ENCODE measurements at regions not wholly inside any gene's neighbourhood (a gene's known extent, or its start where the extent isn't known, plus 50 kb on each side); places are given as distances from the start of the nearest gene placed in this dataset.

DNA sequence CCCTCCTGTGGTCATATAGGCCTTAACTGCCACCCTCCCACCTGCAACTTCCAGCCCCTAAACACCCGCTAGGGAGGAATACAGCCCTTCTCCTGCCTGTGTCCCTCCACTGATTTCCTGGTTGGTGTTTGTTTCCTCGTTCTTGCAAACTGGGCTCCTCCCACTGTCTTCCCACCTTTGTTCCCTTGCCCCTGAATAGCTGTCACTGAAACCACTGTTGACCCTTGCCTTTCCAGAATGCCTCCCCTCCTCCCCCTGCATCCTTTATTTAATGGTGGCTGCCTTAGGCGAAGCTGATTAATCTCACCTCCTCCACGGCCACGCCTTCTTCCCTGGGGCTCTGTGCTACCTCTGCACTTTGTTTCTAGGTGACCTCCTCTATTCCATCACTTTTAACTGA lies 626.7 kb downstream of the BNC2 start:
- TF ChIP-seq, protein P1, sequence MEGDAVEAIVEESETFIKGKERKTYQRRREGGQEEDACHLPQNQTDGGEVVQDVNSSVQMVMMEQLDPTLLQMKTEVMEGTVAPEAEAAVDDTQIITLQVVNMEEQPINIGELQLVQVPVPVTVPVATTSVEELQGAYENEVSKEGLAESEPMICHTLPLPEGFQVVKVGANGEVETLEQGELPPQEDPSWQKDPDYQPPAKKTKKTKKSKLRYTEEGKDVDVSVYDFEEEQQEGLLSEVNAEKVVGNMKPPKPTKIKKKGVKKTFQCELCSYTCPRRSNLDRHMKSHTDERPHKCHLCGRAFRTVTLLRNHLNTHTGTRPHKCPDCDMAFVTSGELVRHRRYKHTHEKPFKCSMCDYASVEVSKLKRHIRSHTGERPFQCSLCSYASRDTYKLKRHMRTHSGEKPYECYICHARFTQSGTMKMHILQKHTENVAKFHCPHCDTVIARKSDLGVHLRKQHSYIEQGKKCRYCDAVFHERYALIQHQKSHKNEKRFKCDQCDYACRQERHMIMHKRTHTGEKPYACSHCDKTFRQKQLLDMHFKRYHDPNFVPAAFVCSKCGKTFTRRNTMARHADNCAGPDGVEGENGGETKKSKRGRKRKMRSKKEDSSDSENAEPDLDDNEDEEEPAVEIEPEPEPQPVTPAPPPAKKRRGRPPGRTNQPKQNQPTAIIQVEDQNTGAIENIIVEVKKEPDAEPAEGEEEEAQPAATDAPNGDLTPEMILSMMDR (IDR thresholded peaks at IDR 0.05; ENCODE audit: low read length): no peak
- TF ChIP-seq EZH2 (optimal IDR thresholded peaks at IDR 0.05; ENCODE audit: low read depth, low read length) (no peak), EZH2phosphoT487 (IDR thresholded peaks at IDR 0.05; ENCODE audit: low read length) (no peak)

All from MM.1S (cell line).